ENCODE measurements at regions not wholly inside any gene's neighbourhood (a gene's known extent, or its start where the extent isn't known, plus 50 kb on each side); places are given as distances from the start of the nearest gene placed in this dataset.

DNA sequence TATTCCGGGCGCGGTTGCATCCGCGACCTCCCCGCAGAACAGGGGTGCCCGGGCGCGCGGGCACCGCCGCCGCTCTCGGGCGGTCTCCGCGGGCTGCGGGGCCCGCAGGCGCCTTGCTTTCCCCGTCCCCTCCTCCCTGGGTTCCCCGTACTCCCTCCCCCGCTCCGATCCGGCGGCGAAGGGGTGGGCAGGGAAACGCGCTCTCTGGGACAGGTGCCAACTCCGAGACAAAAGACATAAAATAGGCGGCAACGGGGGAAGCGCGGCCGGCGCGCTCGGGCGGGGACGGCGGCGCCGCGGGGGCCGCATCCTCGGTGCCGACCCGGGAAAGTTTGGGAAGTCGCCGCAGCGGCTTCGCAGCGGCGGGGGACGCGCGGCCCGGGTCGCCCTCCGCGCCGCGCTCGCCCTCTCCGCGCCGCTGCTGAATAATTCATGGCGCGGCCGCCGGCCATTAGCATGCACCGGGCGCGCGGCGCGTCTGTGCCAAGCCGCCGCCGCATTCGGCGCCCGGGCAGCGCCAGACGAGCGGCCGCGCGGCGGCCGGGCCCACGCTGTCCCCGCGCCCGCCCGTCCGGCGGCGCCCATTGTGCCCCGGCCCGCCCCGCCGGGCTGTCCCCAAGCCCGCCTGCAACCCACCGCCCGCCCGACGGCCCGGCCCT lies 78.7 kb upstream of the PPARA start:
- Histone ChIP-seq H3K4me2 (ENCODE audit: low read length) (peak overlapping the region; percentile 95), H3K4me1 (ENCODE audit: low read length) (peaks cover 50% of the 10 kb centered on the region), H3K9me3 (ENCODE audit: insufficient read depth, low read length) (no peaks in the 10 kb centered on the region), H3K36me3 (replicated peaks; ENCODE audit: low read depth, low read length) (peaks cover 7% of the 10 kb centered on the region), H2AFZ (ENCODE audit: low read depth, low read length) (no peak overlapping the region; the same call in 1 of the 2 replicates), H3K27me3 (ENCODE audit: low read depth, low read length) (no peaks in the 10 kb centered on the region), H3K4me3 (ENCODE audit: low read length) (peak overlapping the region; percentile 86), H4K20me1 (ENCODE audit: insufficient read depth, low read length) (peaks cover 21% of the 10 kb centered on the region), H3K9ac (ENCODE audit: low read length) (peak overlapping the region; percentile 87), H3K79me2 (ENCODE audit: low read length) (peaks cover 88% of the 10 kb centered on the region), H3K27ac (ENCODE audit: low read length) (peak overlapping the region; percentile 86)
- TF ChIP-seq EZH2phosphoT487 (IDR thresholded peaks at IDR 0.05; ENCODE audit: low read depth), result no peak

DNA sequence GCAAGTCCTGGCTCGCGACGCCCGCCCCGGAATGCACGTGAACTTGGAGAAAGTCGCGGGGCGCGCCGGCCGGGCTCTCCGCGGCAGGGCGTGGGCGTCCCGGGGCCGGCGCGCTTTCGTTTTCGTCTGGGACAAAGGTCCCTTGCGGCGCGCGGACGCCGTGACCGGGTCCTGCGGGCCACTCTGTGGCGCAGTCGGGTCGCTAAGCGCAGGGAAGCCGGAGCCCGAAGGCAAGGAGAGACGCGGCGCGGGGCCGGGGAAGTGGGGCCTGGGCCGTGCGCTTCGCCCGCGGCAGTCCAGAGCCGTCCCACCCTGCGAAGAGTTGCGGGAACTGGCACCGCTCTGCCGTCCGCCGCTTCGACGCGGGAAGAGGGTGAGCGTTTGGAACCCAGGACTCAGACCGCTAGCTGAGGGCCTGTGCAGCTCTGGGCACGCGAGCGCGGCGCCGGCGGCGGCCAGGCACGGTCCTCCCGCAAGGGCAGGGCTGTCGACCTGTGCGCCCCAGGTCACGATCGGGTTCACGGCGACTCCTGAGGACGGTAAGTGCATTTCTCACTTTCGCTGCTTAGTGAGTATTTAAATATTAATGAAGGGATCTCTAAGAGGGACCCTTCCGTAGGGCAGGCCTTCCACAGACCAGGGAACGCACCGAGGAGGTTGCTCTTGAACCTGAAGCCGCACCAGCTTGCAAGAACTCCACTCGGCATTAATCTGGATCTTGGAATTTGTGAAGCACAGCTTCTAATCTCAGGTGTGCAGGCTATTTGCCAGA lies 78.0 kb upstream of the PPARA start:
- Histone ChIP-seq H3K27me3 (ENCODE audit: low read depth, low read length) (no peaks in the 10 kb centered on the region), H3K9me3 (ENCODE audit: insufficient read depth, low read length) (no peaks in the 10 kb centered on the region), H3K4me2 (ENCODE audit: low read length) (peak overlapping the region; percentile 95), H3K9ac (ENCODE audit: low read length) (peak overlapping the region; percentile 87), H3K79me2 (ENCODE audit: low read length) (peaks cover 88% of the 10 kb centered on the region), H2AFZ (ENCODE audit: low read depth, low read length) (0 out of 2 replicates have a peak overlapping the region, but pooled peaks have one; percentile 0), H3K36me3 (replicated peaks; ENCODE audit: low read depth, low read length) (peaks cover 7% of the 10 kb centered on the region), H3K4me3 (ENCODE audit: low read length) (peak overlapping the region; percentile 86), H3K27ac (ENCODE audit: low read length) (peak overlapping the region; percentile 56), H3K4me1 (ENCODE audit: low read length) (peaks cover 43% of the 10 kb centered on the region), H4K20me1 (ENCODE audit: insufficient read depth, low read length) (peaks cover 28% of the 10 kb centered on the region)
- TF ChIP-seq EZH2phosphoT487 (IDR thresholded peaks at IDR 0.05; ENCODE audit: low read depth), result no peak
- TF ChIP-seq, protein P1, sequence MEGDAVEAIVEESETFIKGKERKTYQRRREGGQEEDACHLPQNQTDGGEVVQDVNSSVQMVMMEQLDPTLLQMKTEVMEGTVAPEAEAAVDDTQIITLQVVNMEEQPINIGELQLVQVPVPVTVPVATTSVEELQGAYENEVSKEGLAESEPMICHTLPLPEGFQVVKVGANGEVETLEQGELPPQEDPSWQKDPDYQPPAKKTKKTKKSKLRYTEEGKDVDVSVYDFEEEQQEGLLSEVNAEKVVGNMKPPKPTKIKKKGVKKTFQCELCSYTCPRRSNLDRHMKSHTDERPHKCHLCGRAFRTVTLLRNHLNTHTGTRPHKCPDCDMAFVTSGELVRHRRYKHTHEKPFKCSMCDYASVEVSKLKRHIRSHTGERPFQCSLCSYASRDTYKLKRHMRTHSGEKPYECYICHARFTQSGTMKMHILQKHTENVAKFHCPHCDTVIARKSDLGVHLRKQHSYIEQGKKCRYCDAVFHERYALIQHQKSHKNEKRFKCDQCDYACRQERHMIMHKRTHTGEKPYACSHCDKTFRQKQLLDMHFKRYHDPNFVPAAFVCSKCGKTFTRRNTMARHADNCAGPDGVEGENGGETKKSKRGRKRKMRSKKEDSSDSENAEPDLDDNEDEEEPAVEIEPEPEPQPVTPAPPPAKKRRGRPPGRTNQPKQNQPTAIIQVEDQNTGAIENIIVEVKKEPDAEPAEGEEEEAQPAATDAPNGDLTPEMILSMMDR (IDR thresholded peaks at IDR 0.05; ENCODE audit: low read depth, low read length), result no peak

DNA sequence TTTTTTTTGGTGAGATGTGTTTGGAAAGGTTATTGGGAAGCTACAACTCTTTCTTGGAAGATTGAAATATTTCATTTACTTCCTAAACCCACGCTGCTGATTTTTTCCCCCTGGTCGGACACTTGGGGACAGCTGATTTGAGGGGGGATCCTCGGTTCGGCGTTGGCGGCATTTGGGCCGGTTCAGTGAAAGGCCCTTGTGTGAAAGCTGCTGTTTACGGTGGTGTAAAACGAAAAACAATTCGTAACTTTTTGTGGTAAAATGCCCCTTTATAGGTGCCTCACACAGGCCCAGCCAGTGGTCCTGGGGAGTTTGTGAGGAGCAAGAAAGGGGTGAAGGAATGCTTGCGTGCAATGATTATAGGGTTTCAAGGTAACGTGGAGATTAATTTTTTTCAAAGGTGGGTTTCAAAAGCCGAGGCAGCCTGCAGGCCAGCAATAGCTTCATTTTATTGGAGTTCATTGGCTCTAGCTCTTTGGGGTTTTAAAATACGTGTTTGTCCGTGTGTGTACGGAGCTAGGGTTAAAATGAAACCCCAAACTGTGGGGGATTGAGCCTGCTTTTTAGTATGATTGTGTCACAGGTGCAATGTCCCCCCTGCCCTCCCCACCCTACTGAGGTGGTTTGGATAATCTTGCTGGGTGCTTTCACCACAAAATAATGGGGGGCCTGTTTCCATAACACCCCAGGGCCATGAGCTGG lies 77.2 kb upstream of the PPARA start:
- Histone ChIP-seq H2AFZ (ENCODE audit: low read depth, low read length) (no peak overlapping the region), H3K79me2 (ENCODE audit: low read length) (peaks cover 88% of the 10 kb centered on the region), H3K4me2 (ENCODE audit: low read length) (peak overlapping the region; percentile 95), H3K4me3 (ENCODE audit: low read length) (peak overlapping the region; percentile 86), H3K27ac (ENCODE audit: low read length) (peak overlapping the region; percentile 56), H3K36me3 (replicated peaks; ENCODE audit: low read depth, low read length) (peaks cover 7% of the 10 kb centered on the region), H3K9ac (ENCODE audit: low read length) (peak overlapping the region; percentile 87), H4K20me1 (ENCODE audit: insufficient read depth, low read length) (peaks cover 32% of the 10 kb centered on the region), H3K27me3 (ENCODE audit: low read depth, low read length) (no peaks in the 10 kb centered on the region), H3K9me3 (ENCODE audit: insufficient read depth, low read length) (no peaks in the 10 kb centered on the region), H3K4me1 (ENCODE audit: low read length) (peaks cover 35% of the 10 kb centered on the region)
- TF ChIP-seq, protein P1 (IDR thresholded peaks at IDR 0.05; ENCODE audit: low read depth, low read length), result no peak
- TF ChIP-seq EZH2phosphoT487 (IDR thresholded peaks at IDR 0.05; ENCODE audit: low read depth), result no peak

DNA sequence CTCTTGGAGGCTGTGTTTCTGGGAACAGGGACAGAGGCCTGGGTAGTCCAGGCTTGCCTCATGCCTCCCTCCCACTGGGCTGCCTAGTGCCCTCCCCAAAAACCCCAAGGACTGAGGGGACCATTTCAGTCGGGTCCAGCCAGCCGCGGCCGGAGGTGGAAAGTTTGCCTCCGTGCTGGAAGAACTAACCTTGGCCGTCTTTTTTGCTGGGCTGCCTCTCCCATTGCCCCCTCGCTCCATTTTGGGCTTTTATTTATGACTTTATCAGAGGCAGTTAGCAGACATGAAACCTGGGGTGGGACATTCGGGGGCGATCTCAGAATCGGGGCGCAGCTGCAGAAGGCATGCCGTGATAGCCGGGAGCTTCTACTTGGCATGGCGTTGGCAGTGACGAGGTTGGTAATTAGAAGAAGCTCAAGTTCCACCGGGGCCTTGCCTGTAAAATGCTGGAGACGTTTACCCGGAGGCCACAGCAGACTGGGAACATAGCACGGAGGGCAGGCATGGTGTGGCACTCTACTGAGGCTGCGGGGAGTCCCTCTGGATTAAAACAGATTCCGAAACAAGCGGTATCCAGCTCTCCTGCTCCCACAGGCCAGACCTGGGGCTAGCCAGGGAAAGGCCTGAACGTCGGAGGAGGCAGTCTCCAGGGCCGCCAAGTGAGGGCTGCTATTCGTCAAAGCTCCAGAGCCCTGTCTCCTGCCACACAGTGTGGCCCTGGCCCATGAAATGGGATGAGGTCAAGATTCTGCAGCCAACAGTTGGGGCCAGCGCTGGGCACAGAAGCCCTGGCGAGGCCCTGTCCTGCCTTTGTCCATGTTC lies 76.4 kb upstream of the PPARA start:
- no peak overlapping the region for H3K27ac ChIP-seq (ENCODE audit: low read length)
- peak overlapping the region; percentile 95 for H3K4me2 ChIP-seq (ENCODE audit: low read length)
- peak overlapping the region; percentile 86 for H3K4me3 ChIP-seq (ENCODE audit: low read length)
- H3K27me3 ChIP-seq (ENCODE audit: low read depth, low read length), result no peaks in the 10 kb centered on the region
- H3K79me2 ChIP-seq (ENCODE audit: low read length), result peaks cover 89% of the 10 kb centered on the region
- H3K4me1 ChIP-seq (ENCODE audit: low read length), result peaks cover 27% of the 10 kb centered on the region
- no peak for TF ChIP-seq EZH2phosphoT487 (IDR thresholded peaks at IDR 0.05; ENCODE audit: low read depth)
- TF ChIP-seq, protein P1 (IDR thresholded peaks at IDR 0.05; ENCODE audit: low read depth, low read length), result no peak
- peaks cover 7% of the 10 kb centered on the region for H3K36me3 ChIP-seq (replicated peaks; ENCODE audit: low read depth, low read length)
- H3K9ac ChIP-seq (ENCODE audit: low read length), result peak overlapping the region; percentile 87
- no peak overlapping the region for H2AFZ ChIP-seq (ENCODE audit: low read depth, low read length)
- H4K20me1 ChIP-seq (ENCODE audit: insufficient read depth, low read length), result peaks cover 39% of the 10 kb centered on the region
- H3K9me3 ChIP-seq (ENCODE audit: insufficient read depth, low read length), result no peaks in the 10 kb centered on the region
